ENCODE measurements at regions not wholly inside any gene's neighbourhood (a gene's known extent, or its start where the extent isn't known, plus 50 kb on each side); places are given as distances from the start of the nearest gene placed in this dataset.

GRCh38 chr1:234999513-234999940, 129.1 kb downstream of the TOMM20 start:
- Mint-ChIP-seq H3K36me3 (peaks cover 0 to 2% (median 0%) of the 10 kb centered on the region in 5 donors), H3K27me3 (no peaks in the 10 kb centered on the region), H3K27ac (no peak overlapping the region), H3K4me1 (peaks cover 0 to 26% (median 0%) of the 10 kb centered on the region in 7 donors), H3K4me3 (no peak overlapping the region), H3K9me3 (peaks cover 0 to 3% (median 0%) of the 10 kb centered on the region in 11 donors)
- DNase-seq (no peak), ATAC-seq (no peak)
- H3K9me3 ChIP-seq (ENCODE audit: control insufficient read depth in 2 of 3, low read length in 3 of 3) = no peaks in the 10 kb centered on the region
- ChIA-PET CTCF (no interaction called here), POLR2A (no interaction called here)
- H3K4me1 ChIP-seq (ENCODE audit: control insufficient read depth in 2 of 2, insufficient read depth in 2 of 2, low read length in 2 of 2) = no peaks in the 10 kb centered on the region
- no peak overlapping the region for H3K27ac ChIP-seq (ENCODE audit: low read depth, low read length)
- intact Hi-C loops (cut with micrococcal nuclease) = no loop called here
- H3K36me3 ChIP-seq (ENCODE audit: control insufficient read depth in 2 of 3, insufficient read depth in 3 of 3, low read length in 3 of 3) = no peaks in the 10 kb centered on the region
- H3K27me3 ChIP-seq (ENCODE audit: control insufficient read depth in 2 of 2, insufficient read depth in 2 of 2, low read length in 2 of 2) = no peaks in the 10 kb centered on the region
- no peak overlapping the region for H3K4me3 ChIP-seq (ENCODE audit: low read length)

DNA sequence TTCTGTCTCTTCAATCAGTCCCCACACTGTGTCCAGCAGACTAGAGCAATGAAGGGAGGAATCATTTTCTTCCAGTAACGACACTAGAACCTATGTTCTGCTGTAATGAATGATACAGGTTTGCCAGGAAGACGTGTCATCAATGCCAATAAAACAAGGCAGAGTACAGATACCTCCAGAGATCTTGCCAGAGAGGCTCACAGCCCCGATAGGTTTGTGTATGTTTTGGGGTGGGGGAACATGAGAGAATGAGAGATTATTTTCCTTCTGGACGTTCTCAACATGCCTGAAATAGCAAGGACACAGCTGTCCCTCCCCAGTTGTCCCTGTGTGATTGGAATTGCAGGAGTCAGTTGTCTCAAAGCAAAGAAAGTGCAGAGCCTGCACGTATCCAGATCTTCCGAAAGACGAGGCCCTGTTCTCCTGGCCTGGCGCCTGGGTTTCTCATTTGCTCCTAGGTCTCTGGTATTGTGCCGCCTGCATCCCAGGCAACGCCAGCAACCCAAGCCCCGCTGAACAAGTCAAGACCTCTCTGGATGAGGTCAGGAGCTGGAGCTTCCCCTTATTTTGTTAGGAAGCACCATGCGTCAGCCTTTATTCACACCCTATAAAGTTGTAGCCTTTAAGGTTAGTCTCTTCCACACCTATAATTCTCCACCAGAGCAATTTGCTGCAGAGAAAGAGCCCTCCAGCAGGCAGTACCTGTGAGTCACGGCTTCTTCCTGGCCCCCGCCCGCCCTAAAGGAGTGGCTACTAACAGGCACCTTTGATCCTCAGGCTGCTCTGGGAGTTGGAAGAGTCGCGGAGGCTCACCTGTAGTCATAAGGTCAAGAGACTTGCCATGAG, 130.5 kb downstream of the TOMM20 start:
- Mint-ChIP-seq H3K9me3 (peaks cover 0 to under 1% (median 0%) of the 10 kb centered on the region in 11 donors), H3K36me3 (no peaks in the 10 kb centered on the region), H3K4me1 (peaks cover 0 to 24% (median 0%) of the 10 kb centered on the region in 7 donors), H3K27ac (peak overlapping the region in 3 of 9 donors; percentile 46 to 65 (median 63)), H3K27me3 (no peaks in the 10 kb centered on the region), H3K4me3 (no peak overlapping the region)
- Histone ChIP-seq H3K36me3 (ENCODE audit: control insufficient read depth in 2 of 3, insufficient read depth in 3 of 3, low read length in 3 of 3) (no peaks in the 10 kb centered on the region), H3K27me3 (ENCODE audit: control insufficient read depth in 2 of 2, insufficient read depth in 2 of 2, low read length in 2 of 2) (no peaks in the 10 kb centered on the region), H3K4me1 (ENCODE audit: control insufficient read depth in 2 of 2, insufficient read depth in 2 of 2, low read length in 2 of 2) (no peaks in the 10 kb centered on the region), H3K27ac (ENCODE audit: low read depth, low read length) (no peak overlapping the region), H3K4me3 (ENCODE audit: low read length) (no peak overlapping the region), H3K9me3 (ENCODE audit: control insufficient read depth in 2 of 3, low read length in 3 of 3) (no peaks in the 10 kb centered on the region)
- CTCF ChIA-PET = no interaction called here
- intact Hi-C loops (cut with micrococcal nuclease) = no loop called here
- ATAC-seq (no peak), DNase-seq (no peak)
- POLR2A ChIA-PET = no interaction called here

- Histone ChIP-seq H3K27ac (ENCODE audit: low read depth, low read length) (no peak overlapping the region), H3K4me1 (ENCODE audit: control insufficient read depth in 2 of 2, insufficient read depth in 2 of 2, low read length in 2 of 2) (no peaks in the 10 kb centered on the region), H3K36me3 (ENCODE audit: control insufficient read depth in 2 of 3, insufficient read depth in 3 of 3, low read length in 3 of 3) (no peaks in the 10 kb centered on the region), H3K9me3 (ENCODE audit: control insufficient read depth in 2 of 3, low read length in 3 of 3) (no peaks in the 10 kb centered on the region), H3K27me3 (ENCODE audit: control insufficient read depth in 2 of 2, insufficient read depth in 2 of 2, low read length in 2 of 2) (no peaks in the 10 kb centered on the region), H3K4me3 (ENCODE audit: low read length) (no peak overlapping the region)
- no peaks in the 10 kb centered on the region for H3K27me3 Mint-ChIP-seq
- no peaks in the 10 kb centered on the region for H3K36me3 Mint-ChIP-seq
- CTCF ChIA-PET = no interaction called here
- no peak overlapping the region for H3K4me3 Mint-ChIP-seq
- DNase-seq (no peak), ATAC-seq (peak; percentile 4)
- peak overlapping the region in 1 of 9 donors; percentile 65 for H3K27ac Mint-ChIP-seq
- H3K4me1 Mint-ChIP-seq = peaks cover 0 to 24% (median 0%) of the 10 kb centered on the region in 7 donors
- POLR2A ChIA-PET = interaction anchor here (0.9 kb wide), 1 partner anchor 19 kb away, joined by 3 read pairs; no protein-coding TSS in a partner anchor
- peaks cover 0 to 1% (median 0%) of the 10 kb centered on the region in 11 donors for H3K9me3 Mint-ChIP-seq
- intact Hi-C loops (cut with micrococcal nuclease) = no loop called here
Measured at GRCh38 chr1:234997201-234997895, 131.3 kb downstream of the TOMM20 start.

DNA sequence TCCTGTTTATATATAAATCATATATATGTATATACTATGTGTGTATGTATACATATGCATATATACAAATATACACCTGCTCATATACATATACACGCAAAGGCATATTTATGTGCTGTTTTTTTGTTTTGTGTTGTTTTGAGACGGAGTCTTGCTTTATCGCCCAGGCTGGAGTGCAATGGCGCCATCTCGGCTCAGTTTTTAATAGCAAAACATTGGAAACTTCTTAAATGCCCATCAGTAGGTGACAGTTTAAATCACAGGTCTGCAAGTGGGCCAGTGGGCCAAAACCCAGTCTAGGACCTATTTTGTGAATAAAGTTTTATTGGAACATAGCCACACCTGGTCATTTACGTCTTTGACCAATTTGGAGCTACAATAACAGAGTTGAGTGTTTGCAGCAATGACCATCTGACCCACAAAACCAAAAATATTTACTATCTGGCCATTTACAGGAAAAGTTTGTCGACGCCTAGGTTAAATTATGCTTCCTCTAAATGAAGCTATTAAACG, 132.3 kb downstream of the TOMM20 start:
- CTCF ChIA-PET = no interaction called here
- Histone ChIP-seq H3K9me3 (ENCODE audit: control insufficient read depth in 2 of 3, low read length in 3 of 3) (no peaks in the 10 kb centered on the region), H3K27me3 (ENCODE audit: control insufficient read depth in 2 of 2, insufficient read depth in 2 of 2, low read length in 2 of 2) (no peaks in the 10 kb centered on the region), H3K36me3 (ENCODE audit: control insufficient read depth in 2 of 3, insufficient read depth in 3 of 3, low read length in 3 of 3) (no peaks in the 10 kb centered on the region), H3K4me3 (ENCODE audit: low read length) (no peak overlapping the region), H3K27ac (ENCODE audit: low read depth, low read length) (no peak overlapping the region), H3K4me1 (ENCODE audit: control insufficient read depth in 2 of 2, insufficient read depth in 2 of 2, low read length in 2 of 2) (no peaks in the 10 kb centered on the region)
- Mint-ChIP-seq H3K4me1 (peaks cover 0 to 28% (median 2%) of the 10 kb centered on the region in 7 donors), H3K36me3 (peaks cover 0 to under 1% (median 0%) of the 10 kb centered on the region in 5 donors), H3K27me3 (no peaks in the 10 kb centered on the region), H3K9me3 (peaks cover 0 to 1% (median 0%) of the 10 kb centered on the region in 11 donors), H3K4me3 (no peak overlapping the region), H3K27ac (no peak overlapping the region)
- POLR2A ChIA-PET = interaction anchor here (0.6 kb wide), 1 partner anchor 21 kb away, joined by 4 read pairs; no protein-coding TSS in a partner anchor
- intact Hi-C loops (cut with micrococcal nuclease) = no loop called here
- no peak for DNase-seq
- ATAC-seq = no peak

GRCh38 chr1:234994436-234995295, 134.0 kb downstream of the TOMM20 start:
- Mint-ChIP-seq H3K27ac (peak overlapping the region in 4 of 9 donors; percentile 3 to 13 (median 5)), H3K27me3 (no peaks in the 10 kb centered on the region), H3K4me1 (peaks cover 0 to 43% (median 11%) of the 10 kb centered on the region in 7 donors), H3K9me3 (peaks cover 0 to 1% (median 0%) of the 10 kb centered on the region in 11 donors), H3K36me3 (peaks cover 0 to 1% (median 0%) of the 10 kb centered on the region in 5 donors), H3K4me3 (no peak overlapping the region)
- intact Hi-C loops (cut with micrococcal nuclease) = no loop called here
- H3K4me3 ChIP-seq (ENCODE audit: low read length) = no peak overlapping the region
- POLR2A ChIA-PET = interaction anchor here (0.6 to 1.2 kb wide), 2 partner anchors 15 to 410 kb away, joined by 3 to 4 read pairs; no protein-coding TSS in a partner anchor
- no peaks in the 10 kb centered on the region for H3K36me3 ChIP-seq (ENCODE audit: control insufficient read depth in 2 of 3, insufficient read depth in 3 of 3, low read length in 3 of 3)
- no peaks in the 10 kb centered on the region for H3K27me3 ChIP-seq (ENCODE audit: control insufficient read depth in 2 of 2, insufficient read depth in 2 of 2, low read length in 2 of 2)
- DNase-seq (no peak), ATAC-seq (peak; percentile 44)
- no peak overlapping the region for H3K27ac ChIP-seq (ENCODE audit: low read depth, low read length)
- CTCF ChIA-PET = interaction anchor here (0.7 to 0.8 kb wide), 2 partner anchors 13 to 14 kb away, joined by 3 to 5 read pairs; no protein-coding TSS in a partner anchor
- no peaks in the 10 kb centered on the region for H3K9me3 ChIP-seq (ENCODE audit: control insufficient read depth in 2 of 3, low read length in 3 of 3)
- H3K4me1 ChIP-seq (ENCODE audit: control insufficient read depth in 2 of 2, insufficient read depth in 2 of 2, low read length in 2 of 2) = no peaks in the 10 kb centered on the region

DNA sequence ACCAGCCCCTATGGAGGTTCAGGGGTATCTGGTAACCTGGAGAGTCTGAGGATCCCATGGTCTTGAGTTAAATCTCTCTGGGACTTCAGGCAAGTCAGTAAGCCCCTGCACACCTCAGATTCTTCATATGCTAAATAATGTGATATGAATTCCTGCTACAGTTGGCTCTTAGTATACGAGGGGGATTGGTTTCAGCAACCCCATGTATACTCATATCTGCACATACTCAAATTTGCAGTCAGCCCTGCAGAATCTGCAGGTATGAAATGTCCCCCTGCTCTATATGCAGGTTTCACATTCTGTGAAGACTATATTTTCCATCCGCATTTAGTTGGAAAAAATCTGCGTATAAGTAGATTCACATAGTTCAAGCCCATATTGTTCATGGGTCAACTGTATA, 136.6 kb downstream of the TOMM20 start:
- H3K4me3 Mint-ChIP-seq = no peak overlapping the region
- Histone ChIP-seq H3K27me3 (ENCODE audit: control insufficient read depth in 2 of 2, insufficient read depth in 2 of 2, low read length in 2 of 2) (no peaks in the 10 kb centered on the region), H3K9me3 (ENCODE audit: control insufficient read depth in 2 of 3, low read length in 3 of 3) (no peaks in the 10 kb centered on the region), H3K36me3 (ENCODE audit: control insufficient read depth in 2 of 3, insufficient read depth in 3 of 3, low read length in 3 of 3) (no peaks in the 10 kb centered on the region), H3K4me3 (ENCODE audit: low read length) (no peak overlapping the region), H3K4me1 (ENCODE audit: control insufficient read depth in 2 of 2, insufficient read depth in 2 of 2, low read length in 2 of 2) (peaks cover 3 to 6% of the 10 kb centered on the region in 2 donors), H3K27ac (ENCODE audit: low read depth, low read length) (no peak overlapping the region)
- no peaks in the 10 kb centered on the region for H3K27me3 Mint-ChIP-seq
- no peak for DNase-seq
- H3K36me3 Mint-ChIP-seq = peaks cover 0 to 3% (median 0%) of the 10 kb centered on the region in 5 donors
- POLR2A ChIA-PET = interaction anchor here (0.7 kb wide), 1 partner anchor 12 kb away, joined by 3 read pairs; no protein-coding TSS in a partner anchor
- intact Hi-C loops (cut with micrococcal nuclease) = no loop called here
- CTCF ChIA-PET = interaction anchor here (0.9 kb wide), 1 partner anchor 14 kb away, joined by 3 read pairs; no protein-coding TSS in a partner anchor
- H3K4me1 Mint-ChIP-seq = peaks cover 6 to 53% (median 21%) of the 10 kb centered on the region in 7 donors
- H3K9me3 Mint-ChIP-seq = peaks cover 0 to 2% (median 0%) of the 10 kb centered on the region in 11 donors
- ATAC-seq = no peak
- H3K27ac Mint-ChIP-seq = no peak overlapping the region
